ENCODE measurements at regions not wholly inside any gene's neighbourhood (a gene's known extent, or its start where the extent isn't known, plus 50 kb on each side); places are given as distances from the start of the nearest gene placed in this dataset.

DNA sequence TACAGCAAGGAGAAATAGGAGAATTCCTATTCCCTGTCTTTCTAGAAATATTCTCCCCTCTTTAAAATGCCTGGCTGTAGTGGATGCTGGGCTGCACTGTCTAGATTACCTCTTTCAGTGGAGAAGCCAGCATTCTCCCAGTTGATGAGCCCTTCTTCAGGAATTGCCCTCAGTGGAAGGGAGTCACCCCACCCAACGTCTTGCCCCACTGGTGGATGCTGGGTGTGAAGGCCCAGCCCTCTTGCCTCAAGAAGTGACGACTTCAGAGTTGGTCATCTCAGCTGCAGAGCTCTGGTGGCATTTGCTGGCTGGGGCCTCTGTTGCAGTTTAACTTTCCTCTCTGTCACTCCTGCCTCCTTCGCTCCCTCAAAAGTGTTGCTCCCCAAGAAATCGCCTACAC lies 248.2 kb downstream of the ATG4C start:
- no peaks in the 10 kb centered on the region for H3K27me3 ChIP-seq
- 73 to 83% (median 78%) methylated on average over 4 of the region's 4 CpGs for WGBS, 3 donors
- H3K4me3 ChIP-seq, result no peak overlapping the region
- intact Hi-C loops (cut with DNase I), result no loop called here
- H3K27ac ChIP-seq, result no peak overlapping the region
- no peak for DNase-seq
- H3K36me3 ChIP-seq, result no peaks in the 10 kb centered on the region
- no peaks in the 10 kb centered on the region for H3K9me3 ChIP-seq
- TF ChIP-seq POLR2A (IDR thresholded peaks at IDR 0.05) (no peak), EP300 (IDR thresholded peaks at IDR 0.05) (no peak)
- TF ChIP-seq, protein P1, sequence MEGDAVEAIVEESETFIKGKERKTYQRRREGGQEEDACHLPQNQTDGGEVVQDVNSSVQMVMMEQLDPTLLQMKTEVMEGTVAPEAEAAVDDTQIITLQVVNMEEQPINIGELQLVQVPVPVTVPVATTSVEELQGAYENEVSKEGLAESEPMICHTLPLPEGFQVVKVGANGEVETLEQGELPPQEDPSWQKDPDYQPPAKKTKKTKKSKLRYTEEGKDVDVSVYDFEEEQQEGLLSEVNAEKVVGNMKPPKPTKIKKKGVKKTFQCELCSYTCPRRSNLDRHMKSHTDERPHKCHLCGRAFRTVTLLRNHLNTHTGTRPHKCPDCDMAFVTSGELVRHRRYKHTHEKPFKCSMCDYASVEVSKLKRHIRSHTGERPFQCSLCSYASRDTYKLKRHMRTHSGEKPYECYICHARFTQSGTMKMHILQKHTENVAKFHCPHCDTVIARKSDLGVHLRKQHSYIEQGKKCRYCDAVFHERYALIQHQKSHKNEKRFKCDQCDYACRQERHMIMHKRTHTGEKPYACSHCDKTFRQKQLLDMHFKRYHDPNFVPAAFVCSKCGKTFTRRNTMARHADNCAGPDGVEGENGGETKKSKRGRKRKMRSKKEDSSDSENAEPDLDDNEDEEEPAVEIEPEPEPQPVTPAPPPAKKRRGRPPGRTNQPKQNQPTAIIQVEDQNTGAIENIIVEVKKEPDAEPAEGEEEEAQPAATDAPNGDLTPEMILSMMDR (IDR thresholded peaks at IDR 0.05), result no peak
- no peaks in the 10 kb centered on the region for H3K4me1 ChIP-seq (ENCODE audit: insufficient read depth)

DNA sequence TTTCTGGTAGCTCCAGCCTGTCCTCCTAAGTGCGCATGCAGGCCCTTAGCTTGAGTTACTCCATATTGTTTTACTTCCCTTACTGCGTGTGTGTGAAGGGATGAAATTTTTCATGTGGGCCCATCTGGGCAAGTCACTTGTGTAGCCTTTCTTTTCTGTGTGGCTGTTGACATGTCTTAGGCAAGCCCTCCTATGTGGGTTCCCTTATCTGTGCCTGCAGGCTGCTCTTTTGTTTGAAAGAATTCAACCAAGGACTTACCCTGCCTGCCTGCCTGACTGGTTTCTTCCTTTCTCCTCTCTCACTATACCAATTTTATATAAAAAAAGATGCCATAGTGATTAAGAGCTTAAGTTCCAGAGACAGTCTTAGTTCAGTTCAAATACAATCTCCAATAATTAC lies 249.3 kb downstream of the ATG4C start:
- DNase-seq, result no peak
- no peaks in the 10 kb centered on the region for H3K9me3 ChIP-seq
- no peak for TF ChIP-seq POLR2A (IDR thresholded peaks at IDR 0.05)
- TF ChIP-seq, protein P1 (IDR thresholded peaks at IDR 0.05), result no peak
- no peak for TF ChIP-seq EP300 (IDR thresholded peaks at IDR 0.05)
- H3K4me1 ChIP-seq (ENCODE audit: insufficient read depth), result no peaks in the 10 kb centered on the region
- intact Hi-C loops (cut with DNase I), result no loop called here
- no peaks in the 10 kb centered on the region for H3K27me3 ChIP-seq
- no peak overlapping the region for H3K4me3 ChIP-seq
- H3K36me3 ChIP-seq, result no peaks in the 10 kb centered on the region
- H3K27ac ChIP-seq, result no peak overlapping the region
- 83 to 90% (median 89%) methylated on average over 2 of the region's 2 CpGs for WGBS, 3 donors

DNA sequence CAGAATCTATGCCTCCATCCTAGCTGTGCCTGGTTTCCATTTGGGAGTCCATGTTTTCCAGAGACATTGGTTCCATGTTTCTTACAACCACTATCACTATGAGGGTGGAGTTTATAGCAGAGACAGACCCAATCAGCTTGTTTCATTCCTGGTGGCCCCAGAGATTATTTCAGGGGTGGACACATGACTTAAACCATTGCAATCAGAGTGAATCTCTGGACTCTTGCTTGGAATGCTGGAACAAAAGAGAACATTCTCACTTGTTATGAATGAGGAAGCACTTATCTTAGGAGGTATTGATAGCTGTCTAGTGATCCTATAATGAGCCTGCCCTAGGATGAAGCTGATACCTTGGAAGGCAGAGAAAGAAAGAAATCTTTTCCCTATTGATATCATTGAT lies 250.3 kb downstream of the ATG4C start:
- no peak for DNase-seq
- Histone ChIP-seq H3K4me3 (no peak overlapping the region), H3K9me3 (no peaks in the 10 kb centered on the region), H3K27me3 (no peaks in the 10 kb centered on the region), H3K36me3 (no peaks in the 10 kb centered on the region), H3K4me1 (ENCODE audit: insufficient read depth) (no peaks in the 10 kb centered on the region), H3K27ac (no peak overlapping the region)
- TF ChIP-seq POLR2A (IDR thresholded peaks at IDR 0.05) (no peak), EP300 (IDR thresholded peaks at IDR 0.05) (no peak)
- TF ChIP-seq, protein P1 (IDR thresholded peaks at IDR 0.05), result no peak
- intact Hi-C loops (cut with DNase I), result no loop called here

DNA sequence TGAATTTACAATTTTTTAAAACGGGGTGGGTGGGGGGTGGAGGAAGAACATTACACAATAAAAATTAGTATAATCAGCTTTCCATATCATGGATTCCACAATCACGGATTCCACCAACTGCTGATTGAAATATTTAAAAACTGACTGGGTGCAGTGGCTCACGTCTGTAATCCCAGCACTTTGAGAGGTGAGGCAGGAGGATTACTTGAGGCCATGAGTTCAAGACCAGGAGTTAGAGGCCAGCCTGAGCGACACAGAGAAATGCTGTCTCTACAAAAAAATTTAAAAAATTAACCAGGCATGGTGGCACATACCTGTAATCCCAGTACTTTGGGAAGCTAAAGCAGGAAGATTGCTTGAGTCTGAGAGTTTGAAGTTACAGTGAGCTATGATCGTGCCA lies 254.7 kb downstream of the ATG4C start:
- H3K4me1 ChIP-seq (ENCODE audit: insufficient read depth), result no peaks in the 10 kb centered on the region
- no peaks in the 10 kb centered on the region for H3K27me3 ChIP-seq
- H3K9me3 ChIP-seq, result no peaks in the 10 kb centered on the region
- no peaks in the 10 kb centered on the region for H3K36me3 ChIP-seq
- WGBS, 3 donors, result 85 to 94% (median 89%) methylated on average over 5 of the region's 5 CpGs
- DNase-seq, result no peak
- no peak overlapping the region for H3K27ac ChIP-seq
- intact Hi-C loops (cut with DNase I), result no loop called here
- no peak for TF ChIP-seq POLR2A (IDR thresholded peaks at IDR 0.05)
- TF ChIP-seq, protein P1 (IDR thresholded peaks at IDR 0.05), result no peak
- no peak for TF ChIP-seq EP300 (IDR thresholded peaks at IDR 0.05)
- H3K4me3 ChIP-seq, result no peak overlapping the region

DNA sequence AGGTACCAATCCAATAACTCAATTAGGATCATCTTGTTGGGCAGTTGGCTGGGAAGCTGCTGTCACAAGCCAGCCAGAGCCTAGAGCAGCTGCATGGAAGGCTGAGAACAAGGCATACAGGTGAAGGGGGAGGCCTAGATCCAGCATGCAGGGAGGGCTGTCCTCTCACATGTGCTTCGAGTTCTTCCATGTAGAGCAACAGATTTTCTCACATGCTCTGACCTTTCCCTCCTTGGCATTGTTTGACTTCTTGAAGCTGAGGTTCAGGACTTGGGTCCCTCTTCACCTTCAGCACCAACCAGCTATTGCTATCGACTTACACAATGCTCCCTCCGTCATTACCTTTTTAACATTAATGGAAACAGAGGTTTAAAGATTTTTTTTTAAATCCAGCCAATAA lies 257.7 kb downstream of the ATG4C start:
- Histone ChIP-seq H3K4me3 (no peak overlapping the region), H3K4me1 (ENCODE audit: insufficient read depth) (no peaks in the 10 kb centered on the region), H3K9me3 (no peaks in the 10 kb centered on the region), H3K27ac (no peak overlapping the region), H3K27me3 (no peaks in the 10 kb centered on the region), H3K36me3 (no peaks in the 10 kb centered on the region)
- DNase-seq, result no peak
- no peak for TF ChIP-seq EP300 (IDR thresholded peaks at IDR 0.05)
- TF ChIP-seq POLR2A (IDR thresholded peaks at IDR 0.05), result no peak
- TF ChIP-seq, protein P1 (IDR thresholded peaks at IDR 0.05), result no peak
- intact Hi-C loops (cut with DNase I), result no loop called here
- 80 to 81% (median 81%) methylated on average over 3 of the region's 3 CpGs for WGBS, 3 donors
